PC-9 (cell line): ENCODE measurements at regions not wholly inside any gene's neighbourhood (a gene's known extent, or its start where the extent isn't known, plus 50 kb on each side); places are given as distances from the start of the nearest gene placed in this dataset.

ENCODE experiments used
- BruUV-seq: library from RNA; stranded (reverse); fragments of 400-500 nt; replicated peaks from 2 replicates; lab custom pipeline; 2021; lab: Mats Ljungman, UMichigan
- CTCF ChIA-PET: fragments of 300-600 bp; sonication (Branson Sonifier 250); formaldehyde crosslinking; loops from one replicate; lab custom pipeline; 2022; ENCODE audit warnings: antibody characterized with exemption; lab: Charles Lee
- POLR2A ChIA-PET: fragments of 300-600 bp; sonication (Branson Sonifier 250); formaldehyde crosslinking; loops from one replicate; lab custom pipeline; 2022; ENCODE audit warnings: antibody characterized with exemption; ENCODE audit not compliant: unreplicated experiment; lab: Charles Lee
- DNase-seq, 2 experiments: peaks; one replicate each; pipeline versions ENCODE4 v3.0.0 to v3.0.0-alpha.2; 2015 to 2022; ENCODE audit warnings: mixed read lengths in 1 of 2
- H2AFZ ChIP-seq: fragments of 200-600 bp; sonication (generic); 2 replicates; pipeline ENCODE4 v1.8.1; 2017; ENCODE audit warnings: antibody characterized with exemption
- H3F3A ChIP-seq: fragments of 200-600 bp; sonication (generic); 2 replicates; pipeline ENCODE4 v1.8.1; 2017; ENCODE audit warnings: antibody characterized with exemption, mild to moderate bottlenecking, low read depth; ENCODE audit not compliant: insufficient read depth
- H3K27ac ChIP-seq: fragments of 200-600 bp; sonication (generic); 2 replicates; pipeline ENCODE4 v1.6.1; 2016; ENCODE audit warnings: mixed run types
- H3K27me3 ChIP-seq: fragments of 200-600 bp; sonication (generic); 2 replicates; pipeline ENCODE4 v1.6.1; 2016; ENCODE audit warnings: low read depth, mixed run types; ENCODE audit not compliant: insufficient read depth
- H3K36me3 ChIP-seq: fragments of 200-600 bp; sonication (generic); 2 replicates; pipeline ENCODE4 v1.6.1; 2016; ENCODE audit warnings: low read depth, mixed run types
- H3K4me1 ChIP-seq: fragments of 200-600 bp; sonication (generic); replicated peaks from 2 replicates; pipeline ENCODE4 v1.6.1; 2016; ENCODE audit warnings: mixed run types; ENCODE audit not compliant: insufficient read depth
- H3K4me2 ChIP-seq: fragments of 200-600 bp; sonication (generic); 2 replicates; pipeline ENCODE4 v1.6.1; 2017; ENCODE audit warnings: mixed run types
- H3K4me3 ChIP-seq: fragments of 200-600 bp; sonication (generic); 2 replicates; pipeline ENCODE4 v1.6.1; 2016; ENCODE audit warnings: mixed run types
- H3K79me2 ChIP-seq: fragments of 200-600 bp; sonication (generic); 2 replicates; pipeline ENCODE4 v1.6.1; 2017; ENCODE audit warnings: low read depth, mixed run types
- H3K9me2 ChIP-seq: fragments of 200-600 bp; sonication (generic); 2 replicates; pipeline ENCODE4 v1.8.1; 2017; ENCODE audit warnings: mild to moderate bottlenecking; ENCODE audit not compliant: insufficient read depth
- H3K9me3 ChIP-seq: fragments of 200-600 bp; sonication (generic); 2 replicates; pipeline ENCODE4 v1.8.1; 2016; ENCODE audit warnings: low read depth; ENCODE audit not compliant: insufficient read depth
- H4K20me1 ChIP-seq: fragments of 200-600 bp; sonication (generic); 2 replicates; pipeline ENCODE4 v1.8.1; 2017; ENCODE audit not compliant: insufficient read depth
- EZH2 ChIP-seq: fragments of 200-600 bp; sonication (generic); IDR thresholded peaks from 2 replicates; pipeline ENCODE4 v1.8.0; 2017; ENCODE audit warnings: antibody characterized with exemption, low read depth
- intact Hi-C: fragments of 100-400 bp; cut with micrococcal nuclease; formaldehyde crosslinking; loops from one replicate; pipeline ENCODE4 v1.10.0; 2022; ENCODE audit not compliant: unreplicated experiment
- TF ChIP-seq, protein P1 (sequence below): fragments of 200-600 bp; sonication (generic); conservative IDR thresholded peaks from 2 replicates; pipeline ENCODE4 v1.6.1; 2017; ENCODE audit warnings: mixed run types, antibody characterized with exemption, mild to moderate bottlenecking, moderate library complexity

DNA sequence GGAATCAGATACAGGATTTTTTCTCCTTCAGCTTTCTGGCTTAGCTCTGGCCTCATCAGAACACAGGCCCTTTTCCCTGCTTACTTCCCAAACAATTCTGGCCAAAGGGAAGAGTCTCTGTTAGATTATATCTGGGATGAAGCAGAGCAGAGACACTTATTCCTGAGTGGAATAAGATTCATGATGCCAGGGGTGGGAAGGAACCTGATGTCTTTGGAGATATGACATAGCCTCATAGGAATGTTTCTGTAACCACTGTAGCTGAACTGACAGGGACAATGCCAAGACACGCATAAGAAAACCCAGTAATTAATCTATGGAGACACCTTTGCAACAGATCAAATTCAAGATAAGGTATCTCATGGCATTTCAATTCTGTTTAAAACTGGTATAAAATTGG is 177.1 kb upstream of the RAG2 start:
- TF ChIP-seq, protein P1, sequence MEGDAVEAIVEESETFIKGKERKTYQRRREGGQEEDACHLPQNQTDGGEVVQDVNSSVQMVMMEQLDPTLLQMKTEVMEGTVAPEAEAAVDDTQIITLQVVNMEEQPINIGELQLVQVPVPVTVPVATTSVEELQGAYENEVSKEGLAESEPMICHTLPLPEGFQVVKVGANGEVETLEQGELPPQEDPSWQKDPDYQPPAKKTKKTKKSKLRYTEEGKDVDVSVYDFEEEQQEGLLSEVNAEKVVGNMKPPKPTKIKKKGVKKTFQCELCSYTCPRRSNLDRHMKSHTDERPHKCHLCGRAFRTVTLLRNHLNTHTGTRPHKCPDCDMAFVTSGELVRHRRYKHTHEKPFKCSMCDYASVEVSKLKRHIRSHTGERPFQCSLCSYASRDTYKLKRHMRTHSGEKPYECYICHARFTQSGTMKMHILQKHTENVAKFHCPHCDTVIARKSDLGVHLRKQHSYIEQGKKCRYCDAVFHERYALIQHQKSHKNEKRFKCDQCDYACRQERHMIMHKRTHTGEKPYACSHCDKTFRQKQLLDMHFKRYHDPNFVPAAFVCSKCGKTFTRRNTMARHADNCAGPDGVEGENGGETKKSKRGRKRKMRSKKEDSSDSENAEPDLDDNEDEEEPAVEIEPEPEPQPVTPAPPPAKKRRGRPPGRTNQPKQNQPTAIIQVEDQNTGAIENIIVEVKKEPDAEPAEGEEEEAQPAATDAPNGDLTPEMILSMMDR, result no peak
- TF ChIP-seq EZH2, result no peak
- no peaks in the 10 kb centered on the region for H3K36me3 ChIP-seq
- H3K9me2 ChIP-seq, result no peaks in the 10 kb centered on the region
- no peaks in the 10 kb centered on the region for H3K27me3 ChIP-seq
- no peaks in the 10 kb centered on the region for H3K4me1 ChIP-seq
- ChIA-PET POLR2A (no interaction called here), CTCF (no interaction called here)
- no peaks in the 10 kb centered on the region for H3K79me2 ChIP-seq
- no peak overlapping the region for H2AFZ ChIP-seq
- no peaks in the 10 kb centered on the region for H4K20me1 ChIP-seq
- H3K9me3 ChIP-seq, result no peaks in the 10 kb centered on the region
- no peak overlapping the region for H3K27ac ChIP-seq
- no peak overlapping the region for H3K4me3 ChIP-seq
- H3K4me2 ChIP-seq, result no peak overlapping the region
- DNase-seq, result no peak
- BruUV-seq, result no TSS peak
- no peaks in the 10 kb centered on the region; the same call in 1 of the 2 replicates for H3F3A ChIP-seq
- intact Hi-C loops, result no loop called here

DNA sequence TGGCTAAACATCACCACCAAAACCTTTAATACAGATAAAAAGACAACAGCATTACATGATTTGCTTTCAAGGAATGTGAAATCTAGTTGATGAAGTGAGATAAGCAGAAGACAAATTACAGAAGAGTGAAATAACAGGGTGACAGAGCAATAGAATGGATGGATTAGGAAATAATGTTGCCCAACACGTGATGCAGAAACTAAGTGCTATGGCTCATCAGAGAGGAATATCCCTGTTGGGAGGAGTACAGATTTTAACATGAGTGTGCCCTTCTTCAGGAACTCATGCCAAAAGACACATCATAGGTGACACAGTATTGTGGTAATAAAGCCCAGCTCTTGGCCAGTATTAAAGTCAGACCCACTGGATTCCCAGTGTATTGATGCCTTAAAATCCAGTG is 176.6 kb upstream of the RAG2 start:
- H3K27ac ChIP-seq, result no peak overlapping the region
- no peak overlapping the region for H2AFZ ChIP-seq
- ChIA-PET CTCF (no interaction called here), POLR2A (no interaction called here)
- no TSS peak for BruUV-seq
- no peak for DNase-seq
- TF ChIP-seq EZH2, result no peak
- TF ChIP-seq, protein P1, result no peak
- H3K4me3 ChIP-seq, result no peak overlapping the region
- H3K9me3 ChIP-seq, result no peaks in the 10 kb centered on the region
- H4K20me1 ChIP-seq, result no peaks in the 10 kb centered on the region
- H3K79me2 ChIP-seq, result no peaks in the 10 kb centered on the region
- no peaks in the 10 kb centered on the region for H3K4me1 ChIP-seq
- H3K9me2 ChIP-seq, result no peaks in the 10 kb centered on the region
- H3F3A ChIP-seq, result no peaks in the 10 kb centered on the region; the same call in 1 of the 2 replicates
- H3K4me2 ChIP-seq, result no peak overlapping the region
- H3K36me3 ChIP-seq, result no peaks in the 10 kb centered on the region
- intact Hi-C loops, result no loop called here
- no peaks in the 10 kb centered on the region for H3K27me3 ChIP-seq

DNA sequence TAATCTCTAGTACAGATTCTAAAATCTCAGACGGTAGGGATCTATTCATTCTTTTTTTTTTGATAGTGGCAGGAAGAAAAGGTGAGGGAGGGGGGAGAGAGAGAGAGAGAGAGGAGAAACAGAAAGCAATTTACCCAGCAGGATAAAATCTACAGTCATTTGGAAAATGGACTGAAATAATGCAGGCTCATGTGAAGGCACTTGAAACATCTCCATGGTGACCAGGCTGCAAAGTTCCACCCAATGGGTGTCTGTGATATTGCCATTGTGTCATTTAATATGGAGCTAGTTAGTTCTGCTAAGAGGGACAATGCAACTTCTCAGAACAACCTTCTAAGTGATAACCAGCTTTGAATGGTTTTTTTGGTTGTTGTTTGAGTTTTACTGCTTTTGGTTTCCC is 165.2 kb upstream of the RAG2 start:
- no peak overlapping the region for H3K27ac ChIP-seq
- H3K79me2 ChIP-seq, result no peaks in the 10 kb centered on the region
- H3K9me2 ChIP-seq, result no peaks in the 10 kb centered on the region
- H3K36me3 ChIP-seq, result no peaks in the 10 kb centered on the region
- no peaks in the 10 kb centered on the region for H3K9me3 ChIP-seq
- H3F3A ChIP-seq, result no peaks in the 10 kb centered on the region
- no peak for TF ChIP-seq EZH2
- TF ChIP-seq, protein P1, result no peak
- ChIA-PET CTCF (no interaction called here), POLR2A (no interaction called here)
- H3K4me1 ChIP-seq, result no peaks in the 10 kb centered on the region
- H3K4me2 ChIP-seq, result no peak overlapping the region
- intact Hi-C loops, result no loop called here
- H3K27me3 ChIP-seq, result no peaks in the 10 kb centered on the region
- no TSS peak for BruUV-seq
- DNase-seq, result no peak
- no peak overlapping the region for H2AFZ ChIP-seq
- H4K20me1 ChIP-seq, result no peaks in the 10 kb centered on the region
- no peak overlapping the region for H3K4me3 ChIP-seq
